NCI-H69 (cell line): ENCODE measurements at regions not wholly inside any gene's neighbourhood (a gene's known extent, or its start where the extent isn't known, plus 50 kb on each side); places are given as distances from the start of the nearest gene placed in this dataset.

ENCODE experiments used
- DNase-seq: peaks from one replicate; lab custom pipeline; 2025; lab: John Stamatoyannopoulos, UW

- DNase-seq = no peak
Observed at GRCh38 chr1:21346365-21347071, 56.3 kb upstream of the ECE1 start.

- peak; percentile 28 for DNase-seq
Observed at GRCh38 chr1:21344750-21345443, 54.6 kb upstream of the ECE1 start.

- DNase-seq = no peak
Observed at GRCh38 chr1:21344098-21344749, 54.0 kb upstream of the ECE1 start.

- DNase-seq = peak; percentile 11
Observed at GRCh38 chr1:21342961-21343838, 52.9 kb upstream of the ECE1 start.

- no peak for DNase-seq
Observed at GRCh38 chr1:21341517-21342078, 51.3 kb upstream of the ECE1 start.

GRCh38 chr1:21341022-21341421 is 50.8 kb upstream of the ECE1 start:
- DNase-seq = peak; percentile 64

GRCh38 chr1:21340230-21340945 is 50.1 kb upstream of the ECE1 start:
- DNase-seq = peak; percentile 87
